Coronary artery (tissue), 2 donors: ENCODE measurements at regions not wholly inside any gene's neighbourhood (a gene's known extent, or its start where the extent isn't known, plus 50 kb on each side); places are given as distances from the start of the nearest gene placed in this dataset.

Source experiments
- DNase-seq: peaks from one replicate; pipeline ENCODE4 v3.0.0-alpha.2; 2017; ENCODE audit warnings: low spot score
- H3K27ac ChIP-seq, 2 donors: fragments of 200-600 bp; sonication (generic); one replicate each; pipeline ENCODE4 v1.5.1; 2016 to 2019
- H3K4me3 ChIP-seq: fragments of 200-600 bp; sonication (generic); 2 replicates; pipeline ENCODE4 v1.5.1; 2016; ENCODE audit warnings: mild to moderate bottlenecking, moderate library complexity
- TF ChIP-seq, protein P1 (sequence below): fragments of 200-600 bp; sonication (generic); IDR thresholded peaks from one replicate; pipeline ENCODE4 v1.5.1; 2019; ENCODE audit warnings: antibody characterized with exemption

DNA sequence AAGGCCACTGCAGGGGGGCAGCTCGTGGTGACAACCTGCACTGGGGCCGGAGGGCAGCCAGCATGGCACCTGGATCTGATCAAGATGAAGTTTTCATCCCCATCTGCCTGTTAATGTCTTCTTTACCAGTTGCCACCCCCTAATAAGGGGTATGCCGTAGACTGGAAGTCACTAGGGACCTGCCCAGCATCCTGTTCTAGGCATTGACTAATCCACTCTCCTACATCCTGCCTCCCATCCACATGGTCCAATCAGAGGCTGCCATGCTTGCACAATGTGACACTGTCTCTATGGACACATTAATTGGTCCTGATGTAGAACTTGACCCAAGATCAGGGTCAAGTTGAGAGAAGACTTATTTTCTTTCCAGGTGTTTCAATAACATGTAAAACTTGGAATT lies 95.1 kb upstream of the LCLAT1 start:
- TF ChIP-seq, protein P1, sequence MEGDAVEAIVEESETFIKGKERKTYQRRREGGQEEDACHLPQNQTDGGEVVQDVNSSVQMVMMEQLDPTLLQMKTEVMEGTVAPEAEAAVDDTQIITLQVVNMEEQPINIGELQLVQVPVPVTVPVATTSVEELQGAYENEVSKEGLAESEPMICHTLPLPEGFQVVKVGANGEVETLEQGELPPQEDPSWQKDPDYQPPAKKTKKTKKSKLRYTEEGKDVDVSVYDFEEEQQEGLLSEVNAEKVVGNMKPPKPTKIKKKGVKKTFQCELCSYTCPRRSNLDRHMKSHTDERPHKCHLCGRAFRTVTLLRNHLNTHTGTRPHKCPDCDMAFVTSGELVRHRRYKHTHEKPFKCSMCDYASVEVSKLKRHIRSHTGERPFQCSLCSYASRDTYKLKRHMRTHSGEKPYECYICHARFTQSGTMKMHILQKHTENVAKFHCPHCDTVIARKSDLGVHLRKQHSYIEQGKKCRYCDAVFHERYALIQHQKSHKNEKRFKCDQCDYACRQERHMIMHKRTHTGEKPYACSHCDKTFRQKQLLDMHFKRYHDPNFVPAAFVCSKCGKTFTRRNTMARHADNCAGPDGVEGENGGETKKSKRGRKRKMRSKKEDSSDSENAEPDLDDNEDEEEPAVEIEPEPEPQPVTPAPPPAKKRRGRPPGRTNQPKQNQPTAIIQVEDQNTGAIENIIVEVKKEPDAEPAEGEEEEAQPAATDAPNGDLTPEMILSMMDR, result no peak
- no peak for DNase-seq
- H3K27ac ChIP-seq, result peak overlapping the region in 1 of 2 donors; percentile 5
- no peak overlapping the region for H3K4me3 ChIP-seq

DNA sequence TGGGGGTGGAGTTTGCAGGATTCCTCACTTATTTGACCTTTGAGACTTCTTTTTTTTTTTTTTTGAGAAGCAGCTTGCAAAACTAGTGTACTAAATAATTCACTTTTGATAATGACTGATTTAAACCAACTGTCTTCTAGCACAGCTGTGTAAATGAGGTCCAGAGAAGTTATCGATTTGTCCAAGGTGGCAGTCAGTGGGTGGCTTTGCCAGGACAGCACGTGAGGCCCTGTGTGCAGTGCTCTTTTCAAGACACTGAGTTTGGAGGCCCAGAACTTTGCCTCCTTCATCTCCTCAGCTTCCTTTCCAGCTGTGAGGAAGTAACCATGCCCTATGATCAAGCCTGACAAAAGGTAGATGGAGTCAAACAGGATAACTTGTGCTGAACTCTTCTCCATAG lies 92.9 kb upstream of the LCLAT1 start:
- DNase-seq, result no peak
- no peak overlapping the region for H3K4me3 ChIP-seq

DNA sequence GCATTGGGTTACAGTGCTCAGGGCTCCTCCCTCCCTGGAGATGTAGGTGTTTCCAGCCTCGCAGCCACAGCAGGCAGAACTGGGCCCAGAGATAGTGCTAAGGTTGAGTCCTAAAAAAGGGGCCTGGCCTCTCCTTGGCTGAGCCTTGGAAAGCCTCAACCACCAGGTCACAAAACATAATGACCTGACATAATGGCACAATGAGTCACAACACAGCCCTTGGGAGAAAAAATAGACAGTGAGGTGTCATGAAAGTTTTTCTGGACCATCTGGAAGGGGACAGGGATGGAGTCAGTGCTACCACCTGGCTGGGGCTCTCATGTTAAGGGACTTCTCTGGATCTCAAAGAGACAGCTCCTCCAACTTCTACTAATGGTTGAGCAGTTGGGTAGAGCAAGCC lies 92.4 kb upstream of the LCLAT1 start:
- no peak overlapping the region for H3K27ac ChIP-seq
- DNase-seq, result no peak
- no peak overlapping the region for H3K4me3 ChIP-seq
- TF ChIP-seq, protein P1, result no peak

More for the DNA sequence above, 92.9 kb upstream of the LCLAT1 start:
- TF ChIP-seq, protein P1, result no peak
- H3K27ac ChIP-seq, result no peak overlapping the region

DNA sequence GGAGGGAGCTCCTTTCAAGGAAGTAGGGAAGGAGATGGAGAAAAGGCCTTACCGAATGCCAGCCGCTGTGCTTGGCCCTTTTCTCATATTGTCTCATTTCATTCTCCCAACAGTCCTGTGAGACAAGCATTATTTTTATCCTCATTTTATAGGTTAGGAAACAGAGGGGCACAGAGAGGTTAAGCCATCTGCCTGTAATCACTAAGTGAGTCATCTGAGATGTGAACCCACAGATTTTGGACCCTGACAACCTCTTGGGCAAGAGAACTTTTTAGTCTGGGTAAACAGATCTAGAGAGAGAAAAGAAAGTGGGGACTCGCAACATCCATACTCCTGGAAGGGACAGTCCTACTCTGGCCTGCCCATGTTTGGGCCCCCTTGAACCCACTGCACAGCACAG lies 91.7 kb upstream of the LCLAT1 start:
- H3K27ac ChIP-seq, result no peak overlapping the region
- no peak for DNase-seq
- no peak overlapping the region for H3K4me3 ChIP-seq
- TF ChIP-seq, protein P1, result no peak

DNA sequence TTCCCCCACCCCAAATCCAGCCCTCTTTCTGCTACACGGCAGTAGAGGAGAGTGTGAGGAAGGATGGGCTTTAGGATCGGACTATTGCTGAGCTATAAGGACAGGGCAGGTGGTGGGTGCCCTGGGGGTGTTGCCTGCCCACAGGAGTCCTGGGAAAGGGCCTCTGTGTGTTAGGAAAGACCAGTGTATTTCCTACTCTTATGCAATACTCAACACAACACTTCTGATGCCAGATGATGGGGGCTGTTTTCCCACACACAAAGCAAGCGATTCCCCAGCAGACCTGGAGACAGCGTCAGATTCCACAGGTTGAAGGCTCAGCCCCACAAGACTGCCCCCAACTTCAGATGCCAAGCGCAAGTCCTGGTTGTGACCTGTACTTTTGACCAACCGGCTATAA lies 91.0 kb upstream of the LCLAT1 start:
- TF ChIP-seq, protein P1, result no peak
- Histone ChIP-seq H3K4me3 (no peak overlapping the region), H3K27ac (no peak overlapping the region)
- no peak for DNase-seq

DNA sequence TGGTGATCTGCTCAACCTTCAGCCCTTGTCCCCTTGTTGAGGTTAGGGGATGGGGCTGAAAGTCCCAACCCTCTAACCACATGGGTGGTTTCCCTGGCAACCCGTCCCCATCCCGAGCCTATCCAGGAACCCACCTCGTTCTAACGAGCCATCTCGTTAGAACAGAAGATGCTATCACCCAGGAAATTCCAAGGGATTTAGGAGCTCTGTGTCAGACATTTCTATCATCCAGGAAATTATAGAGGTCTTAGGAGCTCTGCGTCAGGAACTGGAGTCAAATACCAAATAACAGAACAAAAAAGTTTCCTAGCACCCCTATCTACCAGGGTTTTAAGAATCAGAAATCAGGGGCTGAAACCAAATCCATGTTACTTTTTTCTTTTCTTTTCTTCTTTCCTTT lies 90.3 kb upstream of the LCLAT1 start:
- TF ChIP-seq, protein P1, result no peak
- DNase-seq, result no peak
- no peak overlapping the region for H3K4me3 ChIP-seq
- no peak overlapping the region for H3K27ac ChIP-seq

DNA sequence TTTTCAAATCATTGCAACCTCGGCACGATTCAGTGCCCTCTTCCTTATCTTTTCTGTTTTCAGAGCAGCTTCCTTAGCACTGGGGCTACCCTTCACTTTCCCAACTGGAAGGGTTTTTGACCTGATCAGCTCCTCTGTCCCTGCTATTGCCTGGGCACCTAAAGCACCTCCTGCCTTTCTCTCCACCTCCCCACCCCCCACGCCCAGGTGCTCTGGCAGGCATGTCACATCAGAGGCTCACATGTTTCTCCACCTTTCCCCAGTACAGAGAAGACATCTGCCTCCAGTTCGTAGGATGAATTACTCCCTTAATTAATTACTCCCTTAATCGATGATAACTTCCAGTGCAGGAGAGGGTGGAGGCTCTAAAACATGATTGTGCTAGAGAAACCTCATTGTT lies 88.7 kb upstream of the LCLAT1 start:
- Histone ChIP-seq H3K27ac (peak overlapping the region in 1 of 2 donors; percentile 88), H3K4me3 (no peak overlapping the region)
- TF ChIP-seq, protein P1, result no peak
- DNase-seq, result no peak
